Kidney glomerular epithelial cell (primary cell): ENCODE measurements at regions not wholly inside any gene's neighbourhood (a gene's known extent, or its start where the extent isn't known, plus 50 kb on each side); places are given as distances from the start of the nearest gene placed in this dataset.

ENCODE experiments used
- DNase-seq: peaks from one replicate; lab custom pipeline; 2025; lab: John Stamatoyannopoulos, UW

- DNase-seq, result no peak
Measured at GRCh38 chr6:169906688-169907418, 155.4 kb downstream of the ERMARD start.

DNA sequence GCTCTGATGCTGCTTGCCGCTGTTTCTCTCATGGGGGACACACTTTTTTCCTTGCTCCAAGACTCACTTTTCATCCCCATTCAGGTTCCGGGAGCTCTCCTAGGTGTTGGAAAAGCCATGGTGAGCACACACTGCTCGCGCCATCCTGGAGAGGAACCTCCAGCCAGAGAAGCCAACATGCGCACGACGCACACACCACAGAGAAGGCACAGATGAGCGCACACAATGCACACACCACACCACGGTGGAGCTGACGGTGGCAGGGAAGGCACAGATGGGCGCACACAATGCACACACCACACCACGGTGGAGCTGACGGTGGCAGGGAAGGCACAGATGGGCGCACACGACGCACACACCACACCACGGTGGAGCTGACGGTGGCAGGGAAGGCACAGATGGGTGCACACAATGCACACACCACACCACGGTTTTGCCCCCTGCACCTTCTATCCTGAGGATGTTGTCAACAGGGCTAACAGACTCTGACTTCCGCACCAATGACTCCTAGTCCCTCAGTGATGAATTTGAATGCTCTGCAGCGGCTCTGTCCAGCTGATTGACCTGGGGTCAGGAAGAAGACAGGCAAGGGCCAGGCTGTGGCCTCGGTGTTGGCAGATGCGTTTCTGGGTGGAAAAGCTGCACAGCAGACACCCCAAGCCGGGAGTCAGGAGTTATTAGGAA, 154.7 kb downstream of the ERMARD start:
- no peak for DNase-seq

DNA sequence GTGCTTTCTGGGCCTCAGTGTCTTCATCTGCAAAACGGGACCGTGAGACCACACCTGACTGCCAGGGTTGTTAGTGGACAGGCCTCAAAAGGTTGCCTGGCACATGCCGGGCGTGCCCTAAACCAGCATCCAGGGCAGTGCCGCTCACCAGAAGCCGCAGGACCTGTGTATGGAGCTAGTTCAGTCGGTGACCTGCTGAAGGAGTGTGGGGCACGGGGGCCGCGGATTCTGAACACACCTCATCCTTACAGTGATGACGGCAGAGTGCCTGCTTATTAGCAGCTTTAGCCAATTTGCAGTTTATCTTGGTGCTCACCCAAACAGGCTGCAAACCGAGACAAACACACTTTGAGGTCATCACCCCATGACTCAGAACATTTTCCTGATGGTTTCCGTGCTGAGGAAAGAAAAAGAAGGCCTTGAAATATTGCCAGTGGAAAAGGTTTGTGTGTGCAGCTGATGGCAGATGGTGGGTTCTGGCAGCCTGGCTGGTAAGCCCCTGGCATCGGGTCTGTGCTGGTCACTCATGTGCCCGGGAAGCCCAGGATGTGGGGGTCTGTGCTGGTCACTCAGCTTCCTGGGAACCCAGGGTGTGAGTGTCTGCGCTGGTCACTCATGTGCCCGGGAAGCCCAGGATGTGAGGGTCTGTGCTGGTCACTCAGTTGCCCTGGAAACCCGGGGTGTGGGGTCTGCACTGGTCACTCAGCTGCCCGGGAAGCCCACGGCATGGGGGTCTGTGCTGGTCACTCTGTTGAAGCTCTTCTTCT, 153.8 kb downstream of the ERMARD start:
- peak; percentile 51 for DNase-seq

DNA sequence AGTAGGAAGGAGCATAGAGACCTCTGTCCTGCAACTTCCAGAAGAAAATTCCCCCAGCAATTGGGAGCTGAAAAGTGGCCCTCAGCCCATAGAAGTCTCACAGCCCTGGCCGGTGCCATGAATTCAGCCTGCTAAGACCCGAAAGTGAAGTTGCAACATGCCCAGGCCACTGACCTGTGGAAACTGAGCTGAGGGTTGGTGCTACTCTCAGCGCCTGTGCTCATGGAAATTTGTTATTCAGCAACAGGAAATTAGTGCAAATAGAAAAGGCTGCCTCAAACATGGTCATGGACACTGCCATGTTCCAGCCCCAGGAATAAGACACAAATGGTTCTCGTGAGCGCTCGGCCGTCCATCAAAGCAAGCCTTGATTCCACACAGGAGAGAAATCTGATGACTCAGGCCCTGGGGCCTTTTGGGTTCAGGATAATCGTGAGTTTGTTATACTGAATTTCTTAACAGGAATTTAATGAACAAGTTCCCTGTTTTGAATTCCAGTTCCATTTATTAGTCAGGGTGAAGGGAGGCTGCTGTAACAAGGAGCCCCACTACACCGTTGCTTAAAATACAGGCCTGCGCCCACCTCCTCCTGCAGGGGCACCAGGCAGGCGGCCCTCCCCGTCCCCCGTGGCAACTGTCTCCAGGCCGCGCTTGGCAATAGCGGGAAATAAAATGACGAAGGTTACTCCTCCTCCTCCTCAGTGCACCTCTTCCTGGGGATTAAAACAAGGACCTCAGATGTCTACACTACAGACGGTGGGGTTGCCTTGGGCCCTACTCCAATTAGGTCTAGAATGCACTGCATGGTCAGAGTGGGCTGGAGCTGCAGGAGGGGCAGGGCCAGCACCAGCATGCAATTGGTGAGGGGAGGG, 152.9 kb downstream of the ERMARD start:
- no peak for DNase-seq

DNA sequence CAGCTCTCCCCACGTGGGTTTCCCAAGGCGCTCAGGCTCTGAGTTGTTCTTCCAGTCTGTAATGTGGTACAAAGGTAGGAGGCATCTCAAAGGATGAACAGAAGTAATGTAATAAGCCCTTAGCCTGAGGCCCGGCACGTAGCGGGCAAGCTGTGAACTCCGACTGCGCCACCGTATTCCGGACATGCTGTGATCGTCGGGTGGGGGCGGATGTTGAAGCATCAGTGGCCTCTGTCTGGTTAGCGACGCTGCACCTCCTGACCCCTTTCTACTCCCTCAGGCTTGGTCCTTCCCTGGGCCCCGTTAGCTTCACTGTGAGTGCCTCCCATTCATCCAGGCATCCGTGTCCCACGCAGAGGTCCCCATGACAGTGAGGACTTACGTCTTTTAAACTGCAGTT, 151.7 kb downstream of the ERMARD start:
- DNase-seq, result no peak

- DNase-seq, result no peak
Measured at GRCh38 chr6:169902604-169903003, 151.2 kb downstream of the ERMARD start.

- no peak for DNase-seq
Measured at GRCh38 chr6:169902070-169902469, 150.6 kb downstream of the ERMARD start.

DNA sequence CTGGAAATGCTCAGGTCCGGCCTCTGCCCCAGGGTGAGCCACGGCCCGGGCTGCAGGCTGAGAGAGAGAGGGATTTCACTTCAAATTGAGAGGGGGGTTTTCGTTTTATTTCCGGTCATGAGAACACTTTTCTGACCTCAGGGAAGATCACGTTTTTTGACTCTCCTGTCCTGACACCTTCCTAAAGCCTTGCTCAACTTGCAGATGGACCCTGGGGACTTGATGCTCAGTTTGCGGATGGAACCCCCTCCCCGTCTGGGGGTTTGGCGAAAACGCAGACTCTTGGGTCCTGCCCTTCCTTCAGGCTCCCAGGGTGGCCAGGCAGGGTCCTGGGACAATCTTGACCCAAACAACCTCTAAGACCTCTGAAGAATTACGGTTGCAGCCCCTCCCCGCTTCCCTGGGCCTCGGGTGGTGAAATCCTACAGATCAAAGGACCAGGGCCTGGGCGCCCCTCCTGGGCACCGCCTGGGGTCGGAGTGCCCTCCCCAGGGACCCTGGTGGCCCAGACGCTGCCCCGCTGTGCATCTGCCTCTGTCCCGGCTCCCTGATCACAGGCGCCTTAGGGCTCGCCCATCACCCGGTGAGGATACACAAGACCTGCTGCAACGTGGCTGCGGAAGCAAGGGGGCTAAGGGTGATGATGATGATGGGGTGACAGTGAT, 148.2 kb downstream of the ERMARD start:
- DNase-seq, result no peak

GRCh38 chr6:169898788-169899480, 147.5 kb downstream of the ERMARD start:
- DNase-seq, result no peak

DNA sequence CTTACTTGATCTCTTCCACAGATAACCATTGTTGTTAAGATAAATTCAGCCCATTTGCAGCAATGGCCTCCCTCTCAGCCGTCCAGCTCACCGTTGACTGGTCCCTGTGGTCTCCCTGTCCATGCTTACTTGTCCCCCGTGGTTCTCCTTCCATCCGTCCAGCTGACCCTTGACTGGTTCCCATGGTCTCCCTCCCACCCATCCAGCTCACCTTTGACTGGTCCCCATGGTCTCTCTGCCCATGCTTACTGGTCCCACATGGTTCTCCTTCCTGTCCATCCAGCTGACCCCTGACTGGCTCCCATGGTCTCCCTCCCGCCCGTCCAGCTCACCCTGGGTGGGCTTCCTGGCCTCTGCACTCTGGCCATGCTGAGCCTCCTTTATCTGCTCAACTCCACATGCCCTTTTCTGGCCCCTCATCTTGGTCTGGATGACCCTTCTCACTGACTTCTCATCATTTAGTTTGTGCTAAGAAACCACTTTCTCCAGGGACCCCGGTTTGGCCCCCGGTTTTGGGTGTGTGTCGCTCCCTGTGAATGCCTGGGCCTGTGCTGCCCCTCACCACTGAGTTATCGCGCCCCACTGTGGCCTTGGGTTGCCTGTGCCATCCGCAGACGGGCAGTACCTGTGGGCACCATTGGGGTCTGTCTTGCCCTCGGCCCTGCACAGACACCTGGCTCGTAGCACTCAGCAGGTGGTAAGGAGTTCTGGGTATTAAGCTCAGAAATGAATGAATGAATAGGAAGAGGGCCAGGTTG, 146.4 kb downstream of the ERMARD start:
- DNase-seq, result no peak

DNA sequence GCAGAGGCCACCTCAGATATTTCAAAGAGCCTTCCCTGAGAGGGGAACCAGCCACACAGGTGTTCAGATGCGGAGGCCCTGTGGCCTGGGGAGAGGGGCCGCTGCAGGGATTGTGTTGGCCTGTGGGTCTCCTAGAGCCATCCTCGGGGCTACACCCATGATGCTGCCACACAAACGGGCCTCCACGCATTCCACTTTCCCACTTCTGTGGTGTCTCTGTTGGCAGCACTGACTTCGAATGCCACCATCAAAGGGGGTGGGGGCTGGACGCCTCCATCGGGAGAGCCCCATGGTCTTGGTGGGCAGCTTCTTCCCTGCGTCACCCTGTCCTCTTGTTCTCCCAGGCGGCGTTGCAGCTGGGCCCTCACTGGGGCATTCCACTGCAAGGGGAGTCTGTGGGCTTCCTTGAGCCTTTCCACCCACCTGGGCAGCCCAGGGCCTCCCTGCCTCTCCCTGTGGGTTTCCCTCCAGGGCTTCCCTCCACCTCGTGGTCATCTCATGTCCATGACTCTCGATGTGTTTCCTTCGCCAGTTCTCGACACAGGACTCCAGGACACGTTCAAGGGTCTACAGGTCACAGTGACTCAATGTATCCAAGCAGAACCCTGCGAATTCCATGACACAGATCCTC, 145.5 kb downstream of the ERMARD start:
- no peak for DNase-seq

DNA sequence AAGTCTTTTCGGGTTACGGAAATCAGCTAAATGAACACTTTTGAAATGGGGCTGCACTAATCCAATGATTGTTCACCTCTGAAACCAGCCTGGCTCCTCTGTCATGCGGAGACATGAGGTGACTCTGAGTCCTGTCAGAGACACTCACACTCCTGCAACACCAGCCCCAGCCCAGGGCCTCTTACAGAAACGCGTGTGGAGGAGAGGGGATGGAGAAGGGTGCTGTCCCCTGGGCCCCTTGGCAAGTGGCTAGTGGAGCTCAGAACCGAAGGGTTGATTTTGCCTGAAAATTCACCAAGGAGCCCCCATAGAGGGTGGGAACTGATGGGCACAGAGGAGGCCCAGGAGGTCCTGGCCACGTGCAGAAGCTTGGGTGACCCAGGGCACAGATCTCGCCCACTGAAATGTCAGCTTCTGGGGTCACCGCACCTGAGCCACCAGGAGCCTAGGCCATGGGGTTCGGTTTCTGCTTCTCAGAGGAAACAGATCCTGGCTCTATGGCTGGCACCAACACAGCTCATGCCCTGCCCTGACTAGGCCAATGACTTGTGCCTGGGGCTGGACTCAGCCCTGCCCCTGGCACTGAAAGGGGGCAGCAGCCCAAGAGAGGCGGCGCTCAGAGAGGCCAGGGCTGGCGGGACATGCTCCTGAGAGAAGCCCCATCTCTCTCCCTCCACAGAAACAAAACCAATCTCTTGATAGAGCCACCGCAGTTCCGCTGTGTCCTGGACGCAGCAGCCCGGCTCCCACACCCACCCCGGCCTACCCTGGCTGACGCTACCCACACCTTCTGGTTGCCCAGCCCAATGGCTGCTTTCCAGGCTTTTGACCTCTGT, 144.7 kb downstream of the ERMARD start:
- no peak for DNase-seq

DNA sequence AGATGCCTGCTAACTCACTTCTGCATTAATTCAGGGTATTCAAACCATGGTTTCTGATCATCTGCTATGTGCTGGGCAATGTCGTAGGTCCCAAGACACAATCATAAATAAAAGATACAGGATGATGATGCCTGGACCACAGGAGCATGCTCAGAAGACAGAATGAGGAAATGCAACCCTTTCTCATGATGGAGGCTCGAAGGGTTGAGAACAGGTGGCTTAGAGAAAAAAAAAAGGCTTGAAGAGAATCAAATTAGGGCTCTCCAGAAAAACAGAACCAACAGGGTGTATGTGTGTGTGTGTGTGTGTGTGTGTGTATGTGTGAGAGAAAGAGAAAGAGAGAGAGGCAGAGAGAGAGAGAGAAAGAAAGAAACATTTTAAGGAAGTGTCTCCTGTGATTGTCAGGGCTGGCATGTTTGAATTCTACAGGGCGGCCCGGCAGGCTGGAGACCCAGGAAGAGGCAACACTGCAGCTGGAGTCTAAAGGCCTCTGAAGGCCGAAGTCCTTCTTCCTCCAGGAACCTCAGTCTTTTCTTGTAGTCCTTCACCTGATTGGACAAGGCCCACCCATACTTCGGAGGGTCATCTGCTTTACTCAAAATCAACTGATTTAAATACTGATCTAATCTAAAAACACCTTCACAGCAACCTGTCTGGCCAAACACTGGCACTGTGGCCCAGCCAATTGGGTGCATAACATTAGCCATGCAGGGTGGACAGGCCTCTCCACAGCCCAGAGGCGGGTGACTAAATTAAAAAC, 143.8 kb downstream of the ERMARD start:
- DNase-seq, result no peak

DNA sequence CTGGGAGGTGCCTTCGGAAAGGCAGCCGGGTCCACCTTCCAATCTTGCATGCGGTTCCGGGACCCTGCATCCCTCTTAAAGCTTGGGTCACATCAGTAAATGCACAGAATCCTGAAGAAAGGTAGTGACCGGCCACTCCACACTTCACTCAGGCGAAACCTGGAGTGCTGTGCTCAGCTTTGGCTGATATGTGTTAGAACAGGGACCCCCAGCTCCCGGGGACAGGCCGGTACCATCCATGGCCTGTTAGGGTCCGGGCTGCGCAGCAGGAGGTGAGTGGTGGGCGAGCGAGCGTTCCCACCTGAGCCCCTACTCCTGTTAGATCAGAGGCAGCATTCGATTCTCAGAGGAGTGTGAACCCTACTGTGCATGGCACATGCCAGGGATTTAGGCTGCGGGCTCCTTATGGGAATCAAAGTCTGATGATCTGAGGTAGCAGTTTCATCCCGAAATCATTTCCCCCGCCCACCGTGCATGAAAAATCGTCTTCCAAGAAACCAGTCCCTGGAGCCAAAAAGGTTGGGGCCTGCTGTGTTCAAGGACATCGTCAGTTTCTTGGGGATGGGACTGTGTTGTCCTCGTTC, 143.0 kb downstream of the ERMARD start:
- no peak for DNase-seq

GRCh38 chr6:169893624-169894023, 142.2 kb downstream of the ERMARD start:
- DNase-seq, result no peak

GRCh38 chr6:169891846-169892245, 140.4 kb downstream of the ERMARD start:
- DNase-seq, result no peak

- no peak for DNase-seq
Measured at GRCh38 chr6:169891421-169891820, 140.0 kb downstream of the ERMARD start.

- no peak for DNase-seq
Measured at GRCh38 chr6:169890901-169891300, 139.5 kb downstream of the ERMARD start.
